HG03064 (cell line): ENCODE measurements at regions not wholly inside any gene's neighbourhood (a gene's known extent, or its start where the extent isn't known, plus 50 kb on each side); places are given as distances from the start of the nearest gene placed in this dataset.

ENCODE experiments used
- ATAC-seq: cut with Tn5 transposase; IDR thresholded peaks from one replicate; pipeline ENCODE4 v1.9.1; 2021; ENCODE audit warnings: low read depth; ENCODE audit not compliant: unreplicated experiment

GRCh38 chr16:51699686-51700396, 548.8 kb upstream of the SALL1 start:
- no peak for ATAC-seq

DNA sequence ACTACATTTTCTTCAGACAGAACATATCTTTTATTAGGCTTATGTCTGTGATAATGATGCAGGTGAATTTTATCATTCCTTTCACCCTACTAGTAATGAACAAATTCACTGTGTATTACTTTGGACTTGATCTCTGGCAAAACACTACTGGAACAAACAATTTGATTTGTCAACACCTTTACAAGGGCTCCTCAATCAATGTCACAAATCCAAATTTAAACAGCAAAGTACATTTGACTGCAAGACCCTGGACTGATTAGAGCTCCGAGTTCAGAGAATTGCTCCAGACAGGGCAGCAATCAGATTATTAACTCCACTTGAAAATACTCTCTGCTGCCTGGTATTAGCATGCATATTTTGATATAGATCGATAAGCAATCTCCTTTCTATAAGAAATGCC, 547.6 kb upstream of the SALL1 start:
- no peak for ATAC-seq

DNA sequence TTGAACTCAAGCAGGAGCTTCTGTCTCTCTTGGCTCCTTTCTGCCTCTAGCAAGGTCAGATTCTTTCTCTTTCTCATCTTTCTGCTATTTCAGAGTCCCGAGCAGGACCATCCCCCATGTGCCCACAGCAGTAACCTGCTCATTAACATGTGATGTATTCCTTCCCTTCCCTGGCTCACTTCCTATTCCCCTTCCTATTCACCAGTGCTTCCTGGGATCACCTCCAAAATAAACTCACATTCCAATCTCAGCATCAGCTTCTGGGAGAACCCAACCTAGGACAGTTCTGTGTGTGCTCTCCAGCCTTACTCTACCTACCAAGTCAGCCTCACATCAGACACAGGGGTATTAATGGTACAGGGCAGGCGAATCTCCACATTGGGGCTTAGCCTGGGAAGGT, 546.4 kb upstream of the SALL1 start:
- ATAC-seq, result no peak

- no peak for ATAC-seq
Measured at GRCh38 chr16:51696376-51696775, 545.3 kb upstream of the SALL1 start.

GRCh38 chr16:51691109-51691508, 540.0 kb upstream of the SALL1 start:
- no peak for ATAC-seq

GRCh38 chr16:51685498-51685897, 534.4 kb upstream of the SALL1 start:
- ATAC-seq, result no peak

DNA sequence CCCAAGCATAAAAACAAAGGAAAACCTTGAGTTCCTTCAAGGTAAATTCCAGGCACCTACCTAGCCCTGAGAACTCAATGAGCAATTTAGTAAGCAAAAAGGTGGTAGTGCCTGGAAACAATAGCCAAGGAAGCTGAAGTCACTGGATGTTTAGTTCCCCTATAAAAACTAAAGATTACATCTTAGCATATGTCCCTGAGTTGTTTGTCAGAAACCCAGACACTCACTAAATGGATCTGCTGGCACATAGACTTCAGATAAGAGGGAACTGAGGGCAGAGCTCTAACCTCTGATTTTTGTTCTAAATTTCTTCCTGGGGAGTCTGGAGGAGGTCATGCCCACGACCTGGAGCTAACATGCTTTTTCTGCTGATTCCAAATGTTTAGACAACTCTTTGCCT, 532.8 kb upstream of the SALL1 start:
- no peak for ATAC-seq

DNA sequence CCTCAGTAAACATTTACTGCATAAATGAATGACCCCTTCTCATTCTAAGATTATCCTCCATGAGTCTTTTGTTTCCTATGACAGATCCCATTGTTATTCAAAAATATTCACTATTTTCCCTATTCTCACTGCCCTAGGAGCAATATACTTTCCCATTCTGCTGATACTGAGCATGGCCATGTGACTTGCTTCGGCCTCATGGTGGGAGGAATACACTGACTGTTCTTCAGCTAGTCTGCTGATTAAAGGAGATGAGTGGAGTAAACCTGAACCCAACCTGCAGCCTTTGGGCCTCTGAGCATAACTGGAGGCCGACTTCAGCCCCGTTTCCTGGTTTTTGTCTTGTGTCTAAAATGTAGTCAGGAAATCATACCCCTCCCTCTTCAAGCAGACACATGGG, 531.8 kb upstream of the SALL1 start:
- no peak for ATAC-seq

DNA sequence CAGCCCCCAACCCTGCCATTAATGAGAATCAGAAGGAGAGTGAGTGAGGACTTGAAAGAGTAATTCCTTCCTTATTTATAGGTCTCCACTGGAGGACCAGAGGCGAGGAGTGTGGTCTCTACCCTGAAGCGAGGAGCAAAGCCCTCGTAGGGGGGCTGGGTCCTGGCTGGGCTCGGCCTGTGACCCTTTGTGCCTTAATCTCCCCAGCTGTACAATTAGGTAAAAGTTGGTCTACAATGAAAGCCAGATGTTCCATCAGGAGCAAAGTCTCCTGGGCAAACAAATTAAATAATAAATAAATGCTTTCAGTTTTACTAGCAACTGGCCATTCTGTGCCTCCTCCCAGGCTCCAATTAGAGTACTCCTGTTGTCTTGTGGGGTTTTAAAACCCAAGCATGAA, 523.5 kb upstream of the SALL1 start:
- no peak for ATAC-seq

DNA sequence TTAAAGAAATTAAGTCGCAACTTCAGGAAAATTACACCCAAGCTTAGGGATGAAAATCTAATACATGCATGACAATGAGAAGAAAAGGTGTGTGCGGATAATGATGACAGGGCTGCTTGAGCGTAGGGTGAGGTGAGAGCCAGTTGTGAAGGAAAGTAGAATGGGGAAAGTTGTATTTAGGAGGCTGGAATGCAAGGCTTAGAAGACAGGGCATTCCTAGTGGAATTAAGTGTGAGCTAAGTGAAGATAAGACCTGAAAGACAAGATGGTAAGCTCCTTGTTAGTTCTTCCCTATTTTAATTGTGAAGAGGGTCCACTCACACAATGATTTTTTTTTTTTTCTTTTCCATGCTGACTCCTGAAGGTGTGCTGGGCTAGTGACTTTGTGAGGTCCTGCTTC, 519.5 kb upstream of the SALL1 start:
- ATAC-seq, result no peak

DNA sequence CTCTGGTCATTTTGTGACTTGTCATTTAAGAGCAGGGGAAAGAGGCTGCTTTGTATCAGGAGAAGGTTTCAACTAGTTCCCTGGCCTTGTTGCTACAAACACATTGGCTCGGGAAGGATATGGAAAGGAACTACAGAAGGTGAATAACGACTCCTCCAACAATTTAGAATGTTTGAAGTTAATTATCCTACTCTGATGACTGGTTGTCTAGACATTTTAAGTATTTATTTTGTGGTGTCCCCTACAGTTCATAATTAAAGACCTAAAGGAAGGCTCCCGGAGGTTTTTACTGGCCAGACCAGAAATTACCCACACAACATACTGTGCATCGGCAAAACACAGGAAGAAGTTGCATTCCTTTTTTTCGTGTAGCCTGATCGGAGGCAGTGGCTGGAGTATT, 515.8 kb upstream of the SALL1 start:
- no peak for ATAC-seq

DNA sequence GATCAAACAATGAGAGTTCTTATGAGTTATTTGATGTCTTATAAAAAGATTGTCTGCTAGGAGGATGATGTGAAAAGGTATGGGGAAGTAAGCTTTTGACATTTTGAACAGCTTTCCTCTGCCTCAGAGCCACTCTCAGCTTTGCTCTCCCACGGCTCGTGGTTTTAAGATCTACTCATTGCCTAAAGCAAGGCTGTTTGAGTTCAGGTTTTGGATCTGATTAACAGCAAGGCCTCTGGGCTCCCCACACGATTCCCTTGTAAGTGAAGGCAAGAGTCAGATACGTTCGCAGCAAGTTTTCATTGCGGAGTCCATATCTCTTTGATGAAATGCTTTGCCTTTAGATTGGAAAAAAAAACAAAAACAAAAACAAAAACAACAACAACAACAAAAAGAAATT, 515.0 kb upstream of the SALL1 start:
- no peak for ATAC-seq

DNA sequence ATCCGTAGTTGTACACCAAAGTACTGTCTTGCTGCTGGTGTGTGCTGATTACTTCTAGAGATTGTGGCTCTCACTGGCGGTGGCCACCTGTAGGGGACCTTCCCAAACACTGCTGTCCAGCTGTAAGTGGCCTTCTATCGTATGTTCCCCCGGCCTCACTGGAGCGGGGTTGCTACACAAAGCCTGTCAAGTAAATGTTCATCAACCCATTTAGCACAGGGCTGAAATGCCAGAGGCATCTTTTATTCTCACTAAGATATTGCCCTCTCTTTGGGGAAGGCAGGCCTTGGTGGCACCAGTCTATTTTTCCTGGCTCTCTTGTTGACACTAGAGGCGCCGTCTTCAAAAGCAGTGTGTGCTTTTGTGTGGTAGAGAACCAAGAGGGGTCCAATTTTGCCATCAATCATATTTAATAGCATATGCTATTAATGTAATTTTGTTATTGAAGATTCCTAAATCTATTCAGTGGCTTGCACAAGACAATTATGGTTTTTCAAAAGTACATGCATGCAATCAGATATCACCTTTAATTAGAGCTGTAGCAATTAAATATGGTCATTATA, 514.4 kb upstream of the SALL1 start:
- no peak for ATAC-seq

DNA sequence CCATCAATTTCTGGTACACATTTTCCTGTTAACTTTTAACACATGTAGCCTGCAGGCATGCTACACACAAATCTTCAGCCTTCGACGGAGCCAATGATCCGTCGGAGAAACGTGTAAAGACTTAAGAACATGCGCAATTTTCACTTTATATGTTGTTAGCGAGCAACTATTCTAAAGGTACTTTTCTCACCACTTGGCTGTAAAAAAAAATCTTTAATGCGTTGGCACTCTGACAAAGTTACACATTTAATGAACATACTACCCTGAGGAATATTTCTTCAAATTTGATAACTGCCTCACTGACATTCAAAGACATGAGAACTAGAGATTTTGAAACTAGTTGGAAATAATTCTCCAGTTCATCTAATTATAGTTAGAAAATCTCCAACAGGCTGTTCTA, 507.5 kb upstream of the SALL1 start:
- no peak for ATAC-seq

DNA sequence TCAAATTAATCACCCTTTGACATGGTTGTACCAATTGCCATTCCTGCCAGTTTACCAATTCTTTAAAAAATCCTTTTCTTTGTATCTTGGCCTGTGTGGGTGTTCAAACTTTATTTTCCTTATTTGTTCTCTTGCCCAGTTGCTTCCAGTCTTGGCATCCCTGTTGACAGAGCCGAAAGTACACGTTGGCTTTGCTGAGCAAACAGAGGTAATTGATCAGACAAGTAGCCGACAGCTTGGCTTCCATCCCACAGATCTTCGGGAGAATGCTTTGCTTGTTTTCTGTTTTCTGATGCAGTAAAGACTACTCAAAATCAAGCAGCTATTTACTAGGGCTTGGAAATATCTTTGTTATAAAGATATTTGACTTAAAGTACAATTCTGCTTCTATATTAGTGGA, 506.8 kb upstream of the SALL1 start:
- no peak for ATAC-seq

GRCh38 chr16:51655249-51655648, 504.2 kb upstream of the SALL1 start:
- ATAC-seq, result no peak

GRCh38 chr16:51651061-51651466, 500.0 kb upstream of the SALL1 start:
- ATAC-seq, result no peak

DNA sequence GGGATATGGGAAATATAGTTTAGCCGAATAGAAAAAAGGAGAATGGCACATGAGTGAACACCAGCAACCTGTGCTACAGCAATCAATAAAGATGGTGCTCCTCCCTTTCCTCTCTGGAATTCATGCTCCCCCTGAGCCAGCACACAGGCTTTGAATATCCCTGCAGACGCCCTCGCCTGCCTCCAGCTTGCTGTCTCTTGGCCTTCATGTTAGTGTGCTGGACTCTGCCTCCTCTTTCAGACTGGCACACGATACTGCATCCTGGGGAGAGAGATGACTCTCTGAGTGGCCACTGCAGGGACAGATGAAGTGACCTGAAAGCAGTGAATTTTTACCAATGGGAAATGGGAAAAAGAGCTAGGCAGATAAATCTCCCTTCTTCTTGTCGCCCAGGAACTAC, 498.6 kb upstream of the SALL1 start:
- ATAC-seq, result no peak

DNA sequence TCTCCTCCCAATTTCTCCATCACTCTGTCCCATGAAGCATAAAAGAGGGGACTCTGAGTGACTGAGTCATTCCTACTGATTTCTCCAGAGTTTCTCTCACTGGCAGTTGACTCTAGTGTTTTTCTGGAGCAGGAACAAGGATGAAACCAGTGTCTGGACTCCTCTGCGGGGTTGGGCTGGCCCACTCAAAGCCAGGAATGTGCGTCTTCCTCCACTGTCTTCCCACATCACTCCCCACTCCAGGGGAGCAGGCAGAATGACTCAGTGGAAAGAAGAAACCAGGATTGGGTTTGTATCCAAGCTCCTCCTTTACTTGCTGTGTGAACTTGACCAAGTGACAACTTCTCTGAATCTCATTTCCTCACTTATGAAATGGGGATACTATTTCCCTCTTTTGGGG, 497.5 kb upstream of the SALL1 start:
- ATAC-seq, result no peak

GRCh38 chr16:51641191-51641765, 490.2 kb upstream of the SALL1 start:
- no peak for ATAC-seq

GRCh38 chr16:51640196-51640595, 489.1 kb upstream of the SALL1 start:
- no peak for ATAC-seq

DNA sequence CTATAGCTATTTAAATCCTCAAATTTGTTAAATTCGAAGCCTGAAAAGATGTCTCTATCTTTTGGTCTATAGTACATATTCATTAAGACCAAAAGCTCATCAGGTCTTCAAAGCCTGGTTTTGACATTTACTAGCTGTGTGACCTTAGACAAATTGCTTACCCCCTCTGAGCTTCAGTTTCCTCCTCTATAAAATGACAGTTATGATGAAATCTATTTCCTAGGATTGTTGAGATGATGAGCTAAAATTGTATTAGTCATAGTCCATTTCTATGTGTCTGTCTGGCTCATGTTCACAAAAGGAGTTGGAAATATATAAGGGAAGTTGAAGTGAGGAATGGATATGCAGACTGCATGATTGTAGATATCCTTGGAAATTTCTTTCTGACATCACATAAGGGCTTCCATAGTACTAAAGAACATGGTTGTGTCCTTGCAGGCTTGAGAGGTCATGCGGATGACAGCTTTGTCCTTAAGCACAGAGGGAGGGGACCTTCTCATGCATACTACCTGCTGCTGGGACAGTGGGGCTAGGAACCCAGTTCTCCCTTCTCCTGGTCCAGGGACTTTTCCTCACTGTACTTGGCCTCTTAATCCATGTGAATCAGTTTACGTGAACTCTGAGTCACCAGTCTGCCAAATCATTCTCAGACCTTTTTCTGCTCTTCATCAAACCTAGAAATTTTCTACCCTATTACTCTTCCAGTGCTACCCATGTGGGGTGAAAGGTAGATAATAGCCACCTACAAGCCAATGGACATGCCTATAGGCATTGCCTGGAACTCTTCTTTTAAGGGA, 487.5 kb upstream of the SALL1 start:
- no peak for ATAC-seq
